SJSA1 (cell line): ENCODE measurements at regions not wholly inside any gene's neighbourhood (a gene's known extent, or its start where the extent isn't known, plus 50 kb on each side); places are given as distances from the start of the nearest gene placed in this dataset.

Source experiments
- DNase-seq, 2 experiments: peaks; one replicate each; pipeline ENCODE4 v3.0.0-alpha.2; 2015 to 2020; ENCODE audit warnings: low spot score in 2 of 2, low read depth in 1 of 2
- H3K27ac ChIP-seq: fragments of 250-450 bp; sonication (Bioruptor Pico); 2 replicates; pipeline ENCODE4 v1.5.1; 2020; ENCODE audit warnings: mild to moderate bottlenecking, moderate library complexity
- H3K27me3 ChIP-seq: fragments of 250-450 bp; sonication (Bioruptor Pico); replicated peaks from 2 replicates; pipeline ENCODE4 v1.5.1; 2020; ENCODE audit warnings: mild to moderate bottlenecking, moderate library complexity
- H3K36me3 ChIP-seq: fragments of 250-450 bp; sonication (Bioruptor Pico); 2 replicates; pipeline ENCODE4 v1.5.1; 2020; ENCODE audit warnings: mild to moderate bottlenecking
- H3K4me1 ChIP-seq: fragments of 250-450 bp; sonication (Bioruptor Pico); replicated peaks from 2 replicates; pipeline ENCODE4 v1.6.1; 2021; ENCODE audit warnings: mild to moderate bottlenecking
- H3K4me3 ChIP-seq: fragments of 250-450 bp; sonication (Bioruptor Pico); 2 replicates; pipeline ENCODE4 v1.5.1; 2020; ENCODE audit warnings: mild to moderate bottlenecking
- H3K9me3 ChIP-seq: fragments of 250-450 bp; sonication (Bioruptor Pico); replicated peaks from 2 replicates; pipeline ENCODE4 v1.5.1; 2020; ENCODE audit warnings: mild to moderate bottlenecking

- Histone ChIP-seq H3K27ac (no peak overlapping the region), H3K4me3 (no peak overlapping the region), H3K4me1 (no peaks in the 10 kb centered on the region), H3K9me3 (no peaks in the 10 kb centered on the region), H3K27me3 (peaks cover 14% of the 10 kb centered on the region), H3K36me3 (no peaks in the 10 kb centered on the region)
- no peak for DNase-seq
Observed at GRCh38 chr12:13288937-13289652, 92.6 kb downstream of the EMP1 start.

- no peak overlapping the region for H3K27ac ChIP-seq
- no peak overlapping the region for H3K4me3 ChIP-seq
- H3K27me3 ChIP-seq, result peaks cover 14% of the 10 kb centered on the region
- H3K9me3 ChIP-seq, result no peaks in the 10 kb centered on the region
- H3K36me3 ChIP-seq, result no peaks in the 10 kb centered on the region
- H3K4me1 ChIP-seq, result no peaks in the 10 kb centered on the region
- no peak for DNase-seq
Observed at GRCh38 chr12:13288501-13288900, 92.0 kb downstream of the EMP1 start.

GRCh38 chr12:13283867-13284266 is 87.3 kb downstream of the EMP1 start:
- DNase-seq, result no peak
- H3K9me3 ChIP-seq, result no peaks in the 10 kb centered on the region
- peaks cover 20% of the 10 kb centered on the region for H3K27me3 ChIP-seq
- H3K36me3 ChIP-seq, result no peaks in the 10 kb centered on the region
- no peaks in the 10 kb centered on the region for H3K4me1 ChIP-seq
- no peak overlapping the region for H3K4me3 ChIP-seq
- H3K27ac ChIP-seq, result no peak overlapping the region

GRCh38 chr12:13282861-13283260 is 86.3 kb downstream of the EMP1 start:
- no peak for DNase-seq
- Histone ChIP-seq H3K27me3 (peaks cover 20% of the 10 kb centered on the region), H3K4me3 (no peak overlapping the region), H3K36me3 (no peaks in the 10 kb centered on the region), H3K27ac (no peak overlapping the region), H3K4me1 (no peaks in the 10 kb centered on the region), H3K9me3 (no peaks in the 10 kb centered on the region)

GRCh38 chr12:13278249-13278787 is 81.8 kb downstream of the EMP1 start:
- H3K4me3 ChIP-seq, result no peak overlapping the region

GRCh38 chr12:13277293-13277692 is 80.8 kb downstream of the EMP1 start:
- Histone ChIP-seq H3K36me3 (no peaks in the 10 kb centered on the region), H3K4me3 (no peak overlapping the region), H3K27me3 (peaks cover 36% of the 10 kb centered on the region), H3K4me1 (no peaks in the 10 kb centered on the region), H3K9me3 (no peaks in the 10 kb centered on the region), H3K27ac (no peak overlapping the region)
- no peak for DNase-seq

More at GRCh38 chr12:13278249-13278787, 81.8 kb downstream of the EMP1 start:
- Histone ChIP-seq H3K27me3 (peaks cover 30% of the 10 kb centered on the region), H3K4me1 (no peaks in the 10 kb centered on the region), H3K27ac (no peak overlapping the region), H3K9me3 (no peaks in the 10 kb centered on the region), H3K36me3 (no peaks in the 10 kb centered on the region)
- peak; percentile 54 for DNase-seq

GRCh38 chr12:13275241-13276085 is 78.9 kb downstream of the EMP1 start:
- no peak for DNase-seq
- Histone ChIP-seq H3K9me3 (no peaks in the 10 kb centered on the region), H3K27me3 (peaks cover 45% of the 10 kb centered on the region), H3K4me3 (no peak overlapping the region), H3K36me3 (no peaks in the 10 kb centered on the region), H3K27ac (no peak overlapping the region), H3K4me1 (no peaks in the 10 kb centered on the region)

- DNase-seq, result no peak
- Histone ChIP-seq H3K36me3 (no peaks in the 10 kb centered on the region), H3K27me3 (peaks cover 43% of the 10 kb centered on the region), H3K27ac (no peak overlapping the region), H3K4me1 (no peaks in the 10 kb centered on the region), H3K4me3 (no peak overlapping the region), H3K9me3 (no peaks in the 10 kb centered on the region)
Observed at GRCh38 chr12:13273850-13274249, 77.3 kb downstream of the EMP1 start.

- Histone ChIP-seq H3K9me3 (no peaks in the 10 kb centered on the region), H3K36me3 (no peaks in the 10 kb centered on the region), H3K4me1 (no peaks in the 10 kb centered on the region), H3K4me3 (no peak overlapping the region), H3K27ac (no peak overlapping the region), H3K27me3 (peaks cover 43% of the 10 kb centered on the region)
- DNase-seq, result no peak
Observed at GRCh38 chr12:13273097-13273496, 76.6 kb downstream of the EMP1 start.

GRCh38 chr12:13270817-13271216 is 74.3 kb downstream of the EMP1 start:
- Histone ChIP-seq H3K4me1 (no peaks in the 10 kb centered on the region), H3K4me3 (no peak overlapping the region), H3K27me3 (peaks cover 37% of the 10 kb centered on the region), H3K36me3 (no peaks in the 10 kb centered on the region), H3K27ac (no peak overlapping the region), H3K9me3 (no peaks in the 10 kb centered on the region)
- DNase-seq, result no peak
